NCI-H2171 (cell line): ENCODE measurements at regions not wholly inside any gene's neighbourhood (a gene's known extent, or its start where the extent isn't known, plus 50 kb on each side); places are given as distances from the start of the nearest gene placed in this dataset.
"Not testable (repeated sequence)": the region's sequence is repeated elsewhere in the genome, so short reads cannot be mapped to it uniquely, and the experiment has no call there.

Experiments
- DNase-seq: peaks from one replicate; lab custom pipeline; 2025; lab: John Stamatoyannopoulos, UW

DNA sequence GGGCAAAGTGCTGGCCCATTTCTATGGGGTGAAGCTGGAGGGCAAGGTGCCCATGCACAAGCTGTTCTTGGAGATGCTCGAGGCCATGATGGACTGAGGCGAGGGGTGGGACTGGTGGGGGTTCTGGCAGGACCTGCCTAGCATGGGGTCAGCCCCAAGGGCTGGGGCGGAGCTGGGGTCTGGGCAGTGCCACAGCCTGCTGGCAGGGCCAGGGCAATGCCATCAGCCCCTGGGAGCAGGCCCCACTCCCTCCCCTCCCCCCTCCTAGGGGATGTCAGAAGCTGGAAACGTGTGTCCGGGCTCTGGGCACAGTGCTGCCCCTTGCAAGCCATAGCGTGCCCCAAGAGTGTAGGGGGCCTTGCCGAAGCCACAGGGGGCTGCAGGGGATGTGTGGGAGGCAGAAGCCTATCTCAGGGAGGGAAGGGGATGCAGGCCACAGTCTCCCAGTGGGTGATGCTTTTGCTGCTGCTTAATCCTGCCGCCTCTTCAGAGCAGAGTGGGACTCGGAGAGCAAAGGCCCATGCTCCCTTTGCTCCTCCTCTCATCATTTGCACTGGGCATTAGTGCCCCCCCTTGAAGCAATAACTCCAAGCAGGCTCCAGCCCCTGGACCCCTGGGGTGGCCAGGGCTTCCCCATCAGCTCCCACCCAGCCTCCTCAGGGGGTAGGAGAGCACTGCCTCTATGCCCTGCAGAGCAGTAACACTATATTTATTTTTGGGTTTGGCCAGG is 85.2 kb downstream of the MRPL57 start:
- DNase-seq = not testable (repeated sequence)

GRCh38 chr13:21263909-21264308 is 87.5 kb downstream of the MRPL57 start:
- not testable (repeated sequence) for DNase-seq

DNA sequence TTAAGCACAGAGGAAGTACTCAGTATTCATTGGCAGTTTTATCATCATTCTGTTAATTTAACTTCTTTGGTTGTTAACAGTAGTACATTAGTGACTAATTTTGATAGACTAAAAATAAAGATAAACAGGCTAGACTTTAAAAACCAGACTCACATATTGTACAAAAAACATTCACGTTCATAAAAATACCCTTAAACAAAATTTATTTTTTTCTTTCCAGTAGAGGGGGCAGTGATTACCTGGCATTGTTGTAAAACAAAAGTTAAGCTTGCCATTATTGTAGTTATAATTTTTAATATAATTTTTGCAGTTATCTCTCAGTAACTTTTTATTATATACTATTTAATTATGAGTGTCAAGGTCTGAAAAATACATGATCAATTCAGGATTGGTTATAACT is 92.0 kb downstream of the MRPL57 start:
- DNase-seq = not testable (repeated sequence)

DNA sequence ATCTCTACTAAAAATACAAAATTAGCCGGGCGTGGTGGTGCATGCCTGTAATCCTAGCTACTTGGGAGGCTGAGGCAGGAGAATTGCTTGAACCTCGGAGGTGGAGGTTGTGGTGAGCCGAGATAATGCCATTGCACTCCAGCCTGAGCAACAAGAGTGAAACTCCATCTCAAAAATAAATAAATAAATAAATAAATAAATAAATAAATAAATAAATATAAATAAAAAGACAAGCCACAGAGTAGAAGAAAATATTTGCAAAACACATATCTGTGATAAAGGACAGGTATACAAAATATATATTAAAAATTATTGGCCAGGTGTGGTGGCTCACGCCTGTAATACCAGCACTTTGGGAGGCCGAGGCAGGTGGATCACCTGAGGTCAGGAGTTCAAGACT is 96.0 kb downstream of the MRPL57 start:
- not testable (repeated sequence) for DNase-seq

DNA sequence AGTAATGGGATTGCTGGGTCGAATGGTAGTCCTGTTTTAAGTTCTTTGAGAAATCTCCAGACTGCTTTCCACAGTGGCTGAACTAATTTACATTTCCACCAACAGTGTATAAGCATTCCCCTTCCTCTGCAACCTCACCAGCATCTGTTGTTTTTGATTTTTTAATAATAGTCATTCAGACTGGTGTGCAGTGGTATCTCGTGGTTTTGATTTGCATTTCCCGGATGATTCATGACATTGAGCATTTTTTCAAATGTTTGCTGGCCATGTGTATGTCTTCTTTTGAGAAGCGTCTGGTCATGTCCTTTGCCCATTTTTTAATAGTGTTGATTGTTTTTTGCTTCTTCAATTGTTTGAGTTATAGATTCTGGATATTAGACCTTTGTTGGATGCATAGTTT is 98.0 kb downstream of the MRPL57 start:
- not testable (repeated sequence) for DNase-seq

GRCh38 chr13:21282065-21282464 is 105.6 kb downstream of the MRPL57 start:
- no peak for DNase-seq

- DNase-seq = no peak
Observed at GRCh38 chr13:21287331-21287907, 111.0 kb downstream of the MRPL57 start.

DNA sequence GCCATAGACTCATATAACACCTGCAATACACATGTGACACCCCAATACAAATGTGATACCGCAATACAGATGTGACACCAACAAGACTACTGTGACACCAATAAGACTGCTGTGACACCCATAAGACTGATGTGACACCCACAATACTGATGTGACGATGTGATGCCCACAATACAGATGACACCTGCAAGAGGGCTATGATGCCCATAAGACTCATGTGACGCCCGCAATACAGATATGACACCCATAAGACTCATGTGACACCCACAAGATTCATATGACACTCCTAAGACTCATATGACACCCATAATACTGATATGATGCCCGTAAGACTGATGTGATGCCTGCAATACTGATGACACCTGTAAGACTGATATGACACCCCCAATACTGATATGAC is 113.0 kb downstream of the MRPL57 start:
- no peak for DNase-seq

- DNase-seq = not testable (repeated sequence)
Observed at GRCh38 chr13:21290442-21291002, 114.1 kb downstream of the MRPL57 start.

GRCh38 chr13:21291840-21292239 is 115.4 kb downstream of the MRPL57 start:
- DNase-seq = no peak

DNA sequence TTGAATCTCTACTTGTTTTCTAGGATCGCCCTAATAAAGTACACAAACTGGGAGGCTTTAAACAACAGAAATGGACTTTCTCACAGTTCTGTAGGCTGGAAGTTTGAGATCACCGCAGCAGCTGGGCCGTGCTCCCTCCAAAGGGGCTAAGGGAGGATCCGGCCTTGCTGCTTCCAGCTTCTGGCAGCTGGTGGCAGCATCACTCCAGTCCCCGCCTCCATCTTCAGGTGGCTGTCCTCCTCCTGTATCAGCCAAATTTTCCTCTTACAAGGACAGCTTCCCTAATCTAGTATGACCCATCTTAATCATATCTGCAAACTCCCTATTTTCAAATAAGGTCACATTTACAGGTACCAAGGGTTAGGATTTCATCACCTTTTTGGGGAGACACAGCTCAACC is 120.5 kb downstream of the MRPL57 start:
- not testable (repeated sequence) for DNase-seq

DNA sequence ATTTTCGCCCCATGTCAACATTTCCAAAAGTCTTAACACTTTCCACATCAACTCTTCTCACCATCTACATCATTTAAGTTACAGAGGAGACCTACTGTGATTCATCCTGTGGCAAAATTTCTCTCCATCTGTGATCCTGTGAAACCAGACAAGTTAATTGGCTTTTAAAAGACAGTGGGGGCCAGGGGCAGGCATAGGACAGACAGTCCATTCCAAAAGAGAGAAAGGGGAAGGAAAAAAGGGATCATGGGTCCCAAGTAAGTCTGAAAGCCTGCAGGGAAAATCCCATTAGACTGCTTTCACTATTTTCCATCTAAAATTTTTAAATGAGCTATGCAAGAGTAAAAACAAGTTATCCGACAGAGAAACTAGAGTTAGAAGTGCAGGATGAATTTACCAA is 121.0 kb downstream of the MRPL57 start:
- no peak for DNase-seq

- DNase-seq = peak; percentile 74
Observed at GRCh38 chr13:21297914-21298831, 121.7 kb downstream of the MRPL57 start.

DNA sequence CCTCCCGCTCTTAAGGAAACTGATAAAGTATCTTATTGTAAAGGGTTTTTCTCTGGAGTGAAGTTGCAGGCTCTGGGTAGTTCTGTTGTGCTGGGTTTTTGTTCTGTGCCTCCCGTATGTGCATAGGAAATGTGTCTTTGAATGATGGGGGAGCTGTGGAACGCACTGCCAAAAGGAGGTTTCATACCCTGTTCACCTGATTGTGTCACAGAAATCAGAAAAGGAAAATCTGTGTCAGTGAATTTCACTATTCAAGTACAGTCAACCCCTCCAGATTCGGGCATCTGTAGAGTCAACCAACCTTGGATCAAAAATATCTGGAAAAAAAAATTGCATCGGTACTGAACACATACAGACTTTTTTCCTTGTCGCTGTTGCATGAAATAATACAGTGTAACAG is 127.8 kb downstream of the MRPL57 start:
- DNase-seq = no peak

DNA sequence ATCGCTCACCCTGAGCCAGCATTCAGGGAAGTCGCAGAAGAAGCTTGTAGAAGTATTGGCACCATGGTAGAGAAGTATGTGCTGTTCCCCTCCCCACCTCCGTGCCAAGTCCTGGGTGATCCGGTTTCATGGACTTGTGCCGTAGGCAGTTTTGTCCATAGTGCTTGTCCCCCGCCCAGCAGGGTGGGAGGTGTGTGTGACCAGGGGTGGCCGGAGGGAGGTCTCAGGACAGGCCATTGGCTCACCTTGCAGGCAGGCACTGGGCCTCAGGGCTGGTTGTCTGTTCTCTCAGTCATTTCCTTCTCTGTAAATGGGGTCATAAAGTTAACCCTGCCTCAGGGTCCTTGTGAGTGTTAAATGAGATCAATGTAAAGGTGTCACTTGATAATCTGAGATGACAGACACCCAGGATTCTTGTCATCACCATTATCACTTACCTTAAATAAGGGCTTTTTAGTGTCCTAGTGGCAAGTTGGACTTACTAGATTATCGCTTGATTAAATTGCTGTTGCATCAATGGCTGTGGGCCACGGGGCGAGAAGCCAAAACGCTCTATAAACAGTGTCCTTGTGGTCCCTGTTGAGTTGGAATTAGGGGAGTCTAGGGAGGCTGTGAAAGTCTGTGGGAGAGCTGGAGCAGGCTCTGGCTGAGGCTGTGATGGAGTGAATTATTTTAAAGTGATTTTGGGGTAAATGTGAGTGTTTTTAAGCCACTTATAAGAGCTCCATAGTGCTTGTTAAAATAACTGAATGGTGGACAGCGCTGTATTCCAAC is 130.0 kb downstream of the MRPL57 start:
- not testable (repeated sequence) for DNase-seq

DNA sequence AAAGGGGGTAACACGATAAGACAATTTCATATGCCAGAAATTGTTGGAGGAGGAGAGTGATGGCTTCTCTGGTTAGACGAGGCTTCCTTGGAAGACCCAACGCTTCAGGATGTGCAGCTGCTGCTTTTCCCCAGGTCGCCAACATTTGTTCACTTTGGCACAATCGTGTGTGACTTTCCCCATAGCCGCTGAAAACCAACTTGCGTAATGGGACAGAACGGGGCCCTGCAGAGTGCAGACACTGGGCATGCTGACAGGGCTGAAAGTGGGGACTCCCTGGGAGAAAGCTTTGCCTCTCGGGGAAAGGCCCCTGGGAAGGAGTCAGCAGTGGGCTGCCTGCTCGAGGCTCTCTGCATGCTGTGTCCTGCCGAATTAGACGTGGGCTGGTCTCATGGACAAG is 130.7 kb downstream of the MRPL57 start:
- not testable (repeated sequence) for DNase-seq

DNA sequence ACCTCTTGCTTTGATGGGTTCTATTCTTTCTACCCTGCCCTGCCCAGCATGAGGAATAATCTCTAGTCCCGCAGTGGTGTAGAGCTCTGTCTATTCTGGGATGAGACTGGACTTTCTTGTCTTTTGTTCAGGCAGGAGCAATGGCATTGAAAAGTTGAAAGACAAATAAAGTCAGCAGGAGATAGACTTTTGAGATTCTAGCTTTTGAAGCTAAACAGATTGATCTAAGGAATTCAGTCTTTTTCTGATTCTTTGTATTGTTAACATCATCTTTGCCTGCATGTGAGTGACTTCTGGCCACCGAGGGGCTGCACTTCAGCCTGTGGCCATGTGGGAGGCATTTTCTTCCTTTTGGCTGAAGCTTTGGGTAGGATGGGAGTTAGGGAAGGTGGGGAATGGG is 132.4 kb downstream of the MRPL57 start:
- no peak for DNase-seq

DNA sequence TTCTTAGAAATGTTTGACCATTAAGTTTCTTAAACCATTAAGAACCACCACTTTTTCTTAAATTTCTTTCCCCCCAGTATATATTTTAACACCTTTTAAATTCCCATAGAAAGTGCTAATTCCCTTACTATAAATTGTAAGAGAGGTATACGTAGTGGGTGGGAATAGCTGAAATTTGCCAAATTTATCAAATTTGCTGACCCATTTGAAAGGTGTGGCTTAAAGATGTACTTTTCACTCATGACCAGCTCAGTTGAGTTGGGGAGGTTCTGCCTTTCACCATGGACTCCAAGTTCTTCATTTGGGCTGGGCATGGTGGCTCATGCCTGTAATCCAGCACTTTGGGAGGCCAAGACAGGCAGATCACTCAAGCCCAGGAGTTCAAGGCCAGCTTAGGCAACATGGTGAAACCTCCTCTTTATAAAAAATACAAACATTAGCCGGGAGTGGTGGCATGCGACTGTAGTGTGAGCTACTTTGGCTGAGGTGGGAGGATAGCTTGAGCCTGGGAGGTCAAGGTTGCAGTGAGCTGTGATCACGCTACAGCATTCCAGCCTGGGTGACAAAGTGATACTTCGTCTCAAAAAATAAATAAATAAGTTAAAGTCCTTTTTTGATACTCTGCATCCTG is 133.2 kb downstream of the MRPL57 start:
- no peak for DNase-seq

- DNase-seq = no peak
Observed at GRCh38 chr13:21310220-21310619, 133.8 kb downstream of the MRPL57 start.

- DNase-seq = not testable (repeated sequence)
Observed at GRCh38 chr13:21314976-21315375, 138.5 kb downstream of the MRPL57 start.

DNA sequence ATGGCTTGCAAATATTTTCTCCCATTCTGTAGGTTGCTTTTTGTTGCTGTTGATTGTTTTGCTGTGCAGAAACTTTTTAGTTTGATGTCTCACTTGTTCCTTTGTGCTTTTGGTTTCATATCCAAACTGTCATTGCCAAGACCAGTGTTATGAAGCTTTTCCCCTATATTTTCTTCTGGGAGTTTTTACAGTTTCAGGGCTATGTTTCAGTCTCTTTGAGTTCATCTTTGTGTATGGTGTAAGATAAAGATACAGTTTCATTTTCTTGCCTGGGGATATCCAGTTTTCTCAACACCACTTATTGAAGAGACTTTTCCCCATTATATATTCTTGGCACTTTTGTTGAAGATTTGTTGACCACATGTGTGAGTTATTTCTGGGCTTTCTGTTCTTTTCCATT is 139.9 kb downstream of the MRPL57 start:
- no peak for DNase-seq
